Neural progenitor cell (in vitro differentiated cells): ENCODE measurements at regions not wholly inside any gene's neighbourhood (a gene's known extent, or its start where the extent isn't known, plus 50 kb on each side); places are given as distances from the start of the nearest gene placed in this dataset.

Experiments used
- DNase-seq: peaks from one replicate; pipeline ENCODE4 v3.0.0-alpha.2; 2016; ENCODE audit warnings: low spot score
- H2AFZ ChIP-seq: fragments of 200-600 bp; sonication (generic); replicated peaks from 2 replicates; pipeline ENCODE4 v1.6.1; 2016; ENCODE audit warnings: antibody characterized with exemption
- H3F3A ChIP-seq: fragments of 200-600 bp; sonication (generic); 2 replicates; pipeline ENCODE4 v1.6.1; 2016; ENCODE audit warnings: antibody characterized with exemption, low read depth
- H3K27ac ChIP-seq: fragments of 200-600 bp; sonication (generic); 2 replicates; pipeline ENCODE4 v1.5.1; 2016; ENCODE audit warnings: mild to moderate bottlenecking
- H3K27me3 ChIP-seq: fragments of 200-600 bp; sonication (generic); 2 replicates; pipeline ENCODE4 v1.6.1; 2016; ENCODE audit warnings: mild to moderate bottlenecking, moderate library complexity
- H3K36me3 ChIP-seq: fragments of 200-600 bp; sonication (generic); 2 replicates; pipeline ENCODE4 v1.5.1; 2016
- H3K4me1 ChIP-seq: fragments of 200-600 bp; sonication (generic); 2 replicates; pipeline ENCODE4 v1.6.1; 2016; ENCODE audit warnings: mixed run types
- H3K4me2 ChIP-seq: fragments of 200-600 bp; sonication (generic); 2 replicates; pipeline ENCODE4 v1.6.1; 2016
- H3K4me3 ChIP-seq: fragments of 200-600 bp; sonication (generic); 2 replicates; pipeline ENCODE4 v1.5.1; 2016
- H3K79me2 ChIP-seq: fragments of 200-600 bp; sonication (generic); 2 replicates; pipeline ENCODE4 v1.6.1; 2016; ENCODE audit warnings: low read depth
- H3K9ac ChIP-seq: fragments of 200-600 bp; sonication (generic); 2 replicates; pipeline ENCODE4 v1.6.1; 2016
- H3K9me3 ChIP-seq: fragments of 200-600 bp; sonication (generic); 2 replicates; pipeline ENCODE4 v1.5.1; 2016; ENCODE audit warnings: low read depth
- H4K20me1 ChIP-seq: fragments of 200-600 bp; sonication (generic); 2 replicates; pipeline ENCODE4 v1.6.1; 2016; ENCODE audit warnings: low read depth
- H3K27ac Mint-ChIP-seq: 3 replicates; pipeline ENCODE4 v1.8.0; 2021; ENCODE audit warnings: mixed read lengths
- H3K27me3 Mint-ChIP-seq: 2 replicates; pipeline ENCODE4 v1.8.0; 2022; ENCODE audit warnings: low read depth, mild to moderate bottlenecking, inconsistent platforms, moderate library complexity, mixed read lengths; ENCODE audit not compliant: insufficient read depth
- H3K36me3 Mint-ChIP-seq: 3 replicates; pipeline ENCODE4 v1.8.0; 2021; ENCODE audit warnings: mixed read lengths
- H3K4me1 Mint-ChIP-seq: 3 replicates; pipeline ENCODE4 v1.8.0; 2021; ENCODE audit warnings: mixed read lengths
- H3K4me3 Mint-ChIP-seq: 3 replicates; pipeline ENCODE4 v1.8.0; 2021; ENCODE audit warnings: mild to moderate bottlenecking, moderate library complexity, mixed read lengths
- H3K9me3 Mint-ChIP-seq: 3 replicates; pipeline ENCODE4 v1.8.0; 2020; ENCODE audit warnings: mixed read lengths
- CTCF ChIP-seq: fragments of 200-600 bp; sonication (generic); IDR thresholded peaks from 2 replicates; pipeline ENCODE4 v1.5.1; 2017; ENCODE audit warnings: antibody characterized with exemption, mild to moderate bottlenecking
- EZH2 ChIP-seq: fragments of 200-600 bp; sonication (generic); IDR thresholded peaks from 2 replicates; pipeline ENCODE4 v1.6.1; 2017; ENCODE audit warnings: antibody characterized with exemption, mild to moderate bottlenecking, moderate library complexity
- EZH2phosphoT487 ChIP-seq: fragments of 200-600 bp; sonication (generic); IDR thresholded peaks from 2 replicates; pipeline ENCODE4 v1.6.1; 2017; ENCODE audit warnings: antibody characterized with exemption

- DNase-seq = no peak
- Histone ChIP-seq H3K4me3 (no peak overlapping the region), H3K79me2 (no peaks in the 10 kb centered on the region), H3K27ac (no peak overlapping the region), H4K20me1 (no peaks in the 10 kb centered on the region), H3K4me2 (no peak overlapping the region), H3K36me3 (no peaks in the 10 kb centered on the region), H3F3A (peaks cover 8% of the 10 kb centered on the region), H3K4me1 (peaks cover 9% of the 10 kb centered on the region), H2AFZ (no peak overlapping the region), H3K27me3 (no peaks in the 10 kb centered on the region), H3K9ac (no peak overlapping the region), H3K9me3 (no peaks in the 10 kb centered on the region)
- Mint-ChIP-seq H3K4me1 (peaks cover 4% of the 10 kb centered on the region), H3K9me3 (no peaks in the 10 kb centered on the region), H3K27ac (no peak overlapping the region), H3K27me3 (no peaks in the 10 kb centered on the region), H3K36me3 (peaks cover 2% of the 10 kb centered on the region), H3K4me3 (no peak overlapping the region)
- TF ChIP-seq EZH2phosphoT487 (no peak), EZH2 (no peak), CTCF (no peak)
Observed at GRCh38 chr2:175628243-175628642, 373.8 kb downstream of the LNPK start.

DNA sequence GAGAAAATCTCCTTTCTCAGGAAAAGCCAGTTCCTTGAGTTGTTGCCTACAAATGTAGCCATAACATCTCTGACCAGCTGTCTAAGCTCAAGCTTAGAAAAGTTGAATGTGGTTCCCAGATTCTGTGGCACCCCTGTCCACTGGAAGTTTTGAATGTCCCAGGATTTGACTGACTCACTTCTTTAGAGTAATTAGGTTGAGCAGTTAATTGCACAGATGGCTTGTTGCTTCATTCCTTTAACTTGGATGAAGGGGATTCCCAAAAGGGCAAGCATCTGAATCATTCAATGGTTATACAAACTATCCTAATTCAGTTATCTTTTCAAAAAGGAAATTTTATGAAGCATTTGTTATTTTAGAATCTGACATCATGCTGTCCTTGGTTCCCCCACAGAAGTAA lies 374.7 kb downstream of the LNPK start:
- H3K27me3 ChIP-seq = no peaks in the 10 kb centered on the region
- no peak overlapping the region for H3K4me2 ChIP-seq

GRCh38 chr2:175626796-175627195 lies 375.3 kb downstream of the LNPK start:
- Histone ChIP-seq H3K9me3 (no peaks in the 10 kb centered on the region), H3K36me3 (no peaks in the 10 kb centered on the region), H4K20me1 (no peaks in the 10 kb centered on the region), H3F3A (peaks cover 8% of the 10 kb centered on the region), H3K4me1 (peaks cover 9% of the 10 kb centered on the region), H3K4me3 (no peak overlapping the region), H3K27ac (no peak overlapping the region), H3K9ac (no peak overlapping the region), H2AFZ (no peak overlapping the region), H3K27me3 (no peaks in the 10 kb centered on the region), H3K79me2 (no peaks in the 10 kb centered on the region), H3K4me2 (no peak overlapping the region)
- no peak overlapping the region for H3K27ac Mint-ChIP-seq
- no peak overlapping the region for H3K4me3 Mint-ChIP-seq
- no peaks in the 10 kb centered on the region for H3K27me3 Mint-ChIP-seq
- H3K36me3 Mint-ChIP-seq = peaks cover 2% of the 10 kb centered on the region
- H3K9me3 Mint-ChIP-seq = no peaks in the 10 kb centered on the region
- no peak for TF ChIP-seq EZH2
- TF ChIP-seq CTCF = no peak
- no peak for TF ChIP-seq EZH2phosphoT487
- peaks cover 4% of the 10 kb centered on the region for H3K4me1 Mint-ChIP-seq
- no peak for DNase-seq

More for the DNA sequence above, 374.7 kb downstream of the LNPK start:
- peaks cover 8% of the 10 kb centered on the region for H3F3A ChIP-seq
- Mint-ChIP-seq H3K4me3 (no peak overlapping the region), H3K4me1 (peaks cover 4% of the 10 kb centered on the region), H3K36me3 (peaks cover 2% of the 10 kb centered on the region), H3K27ac (no peak overlapping the region), H3K27me3 (no peaks in the 10 kb centered on the region), H3K9me3 (no peaks in the 10 kb centered on the region)
- H3K9me3 ChIP-seq = no peaks in the 10 kb centered on the region
- TF ChIP-seq EZH2 (no peak), CTCF (no peak), EZH2phosphoT487 (no peak)
- H3K79me2 ChIP-seq = no peaks in the 10 kb centered on the region
- H3K4me1 ChIP-seq = peaks cover 9% of the 10 kb centered on the region
- no peaks in the 10 kb centered on the region for H3K36me3 ChIP-seq
- H3K9ac ChIP-seq = no peak overlapping the region
- no peaks in the 10 kb centered on the region for H4K20me1 ChIP-seq
- no peak overlapping the region for H2AFZ ChIP-seq
- H3K4me3 ChIP-seq = no peak overlapping the region
- DNase-seq = no peak
- H3K27ac ChIP-seq = no peak overlapping the region

DNA sequence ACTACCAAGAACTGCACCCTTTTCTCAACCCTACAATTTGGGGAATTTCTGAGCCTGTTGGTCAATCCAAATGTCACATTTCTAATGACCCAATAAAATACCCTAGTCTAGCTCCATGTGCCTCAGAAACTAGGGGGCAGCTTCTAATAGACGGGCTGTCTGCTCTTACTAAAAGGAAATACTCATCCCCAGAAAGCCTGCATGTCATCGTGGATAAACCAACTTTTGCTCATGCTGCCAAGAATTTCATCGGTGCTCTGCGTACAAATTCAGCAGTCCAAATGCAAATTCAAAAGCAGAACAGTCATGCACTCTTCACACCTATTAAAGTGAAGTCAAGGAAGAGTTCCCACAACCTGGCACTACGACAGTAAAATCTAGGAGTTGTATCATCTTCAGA lies 377.3 kb downstream of the LNPK start:
- Mint-ChIP-seq H3K4me1 (peaks cover 4% of the 10 kb centered on the region), H3K36me3 (peaks cover 2% of the 10 kb centered on the region), H3K27me3 (peaks cover 2% of the 10 kb centered on the region), H3K4me3 (no peak overlapping the region), H3K27ac (no peak overlapping the region), H3K9me3 (no peaks in the 10 kb centered on the region)
- H4K20me1 ChIP-seq = no peaks in the 10 kb centered on the region
- DNase-seq = no peak
- no peak overlapping the region for H3K4me2 ChIP-seq
- no peaks in the 10 kb centered on the region for H3K79me2 ChIP-seq
- H3K36me3 ChIP-seq = no peaks in the 10 kb centered on the region
- no peaks in the 10 kb centered on the region for H3K9me3 ChIP-seq
- no peak overlapping the region for H3K27ac ChIP-seq
- no peak overlapping the region for H3K4me3 ChIP-seq
- no peaks in the 10 kb centered on the region for H3K27me3 ChIP-seq
- peaks cover 26% of the 10 kb centered on the region for H3K4me1 ChIP-seq
- H3K9ac ChIP-seq = no peak overlapping the region
- TF ChIP-seq EZH2 = no peak
- TF ChIP-seq CTCF = no peak
- no peak for TF ChIP-seq EZH2phosphoT487
- peaks cover 11% of the 10 kb centered on the region for H3F3A ChIP-seq
- H2AFZ ChIP-seq = no peak overlapping the region
